SK-N-SH treated with all-trans-retinoic acid at 6 μM for 48 hours (cell line): ENCODE measurements at regions not wholly inside any gene's neighbourhood (a gene's known extent, or its start where the extent isn't known, plus 50 kb on each side); places are given as distances from the start of the nearest gene placed in this dataset.

ENCODE experiments used
- ATAC-seq: fragments of 200-7000 bp; cut with Tn5 transposase; 3 replicates; pipeline ENCODE4 v1.9.1; 2020; ENCODE audit warnings: mild to moderate bottlenecking, moderate library complexity
- ARNTL ChIP-seq: fragments of 450-650 bp; formaldehyde crosslinking; IDR thresholded peaks from 2 replicates; pipeline ENCODE4 v1.5.0; 2020; ENCODE audit warnings: low read depth, mild to moderate bottlenecking, moderate library complexity, borderline replicate concordance
- BACH2 ChIP-seq: fragments of 250-450 bp; sonication (Bioruptor Pico); IDR thresholded peaks from 2 replicates; pipeline ENCODE4 v1.9.0; 2021; ENCODE audit warnings: mild to moderate bottlenecking, borderline replicate concordance
- CREB5 ChIP-seq: fragments of 250-450 bp; sonication (Bioruptor Pico); IDR thresholded peaks from 2 replicates; pipeline ENCODE4 v1.5.1; 2020; ENCODE audit warnings: low read depth, mild to moderate bottlenecking, moderate library complexity
- CSDC2 ChIP-seq: fragments of 250-450 bp; sonication (Bioruptor Pico); IDR thresholded peaks from 2 replicates; pipeline ENCODE4 v1.5.0; 2020; ENCODE audit warnings: mild to moderate bottlenecking, moderate library complexity
- ESRRG ChIP-seq: fragments of 250-450 bp; sonication (Bioruptor Pico); IDR thresholded peaks from 2 replicates; pipeline ENCODE4 v1.6.1; 2021; ENCODE audit warnings: mild to moderate bottlenecking
- GLIS3 ChIP-seq: fragments of 250-450 bp; sonication (Bioruptor Pico); IDR thresholded peaks from 2 replicates; pipeline ENCODE4 v1.5.0; 2020; ENCODE audit warnings: mild to moderate bottlenecking, moderate library complexity
- ISL1 ChIP-seq: fragments of 250-450 bp; sonication (Bioruptor Pico); IDR thresholded peaks from 2 replicates; pipeline ENCODE4 v2.1.2; 2022; ENCODE audit warnings: mild to moderate bottlenecking, moderate library complexity
- PPARA ChIP-seq: fragments of 250-450 bp; sonication (Bioruptor Pico); IDR thresholded peaks from 2 replicates; pipeline ENCODE4 v1.5.0; 2020; ENCODE audit warnings: mild to moderate bottlenecking, borderline replicate concordance
- RARB ChIP-seq: fragments of 250-450 bp; sonication (Bioruptor Pico); IDR thresholded peaks from 2 replicates; pipeline ENCODE4 v1.8.0; 2021; ENCODE audit warnings: mild to moderate bottlenecking, moderate library complexity
- SNAI2 ChIP-seq: fragments of 250-450 bp; sonication (Bioruptor Pico); IDR thresholded peaks from 2 replicates; pipeline ENCODE4 v1.5.0; 2020; ENCODE audit warnings: mild to moderate bottlenecking, moderate library complexity
- TOX ChIP-seq: fragments of 250-450 bp; sonication (Bioruptor Pico); IDR thresholded peaks from 2 replicates; pipeline ENCODE4 v1.8.0; 2021; ENCODE audit warnings: mild to moderate bottlenecking, moderate library complexity, borderline replicate concordance
- TSHZ2 ChIP-seq: fragments of 250-450 bp; sonication (Bioruptor Pico); IDR thresholded peaks from 2 replicates; pipeline ENCODE4 v1.5.0; 2020; ENCODE audit warnings: mild to moderate bottlenecking, moderate library complexity
- ZC3H10 ChIP-seq: fragments of 250-450 bp; sonication (Bioruptor Pico); IDR thresholded peaks from 2 replicates; pipeline ENCODE4 v1.5.1; 2021; ENCODE audit warnings: mild to moderate bottlenecking, moderate library complexity
- ZFP30 ChIP-seq: fragments of 450-650 bp; formaldehyde crosslinking; IDR thresholded peaks from 2 replicates; pipeline ENCODE4 v1.5.0; 2022; ENCODE audit warnings: mild to moderate bottlenecking, moderate library complexity
- ZNF565 ChIP-seq: fragments of 450-650 bp; formaldehyde crosslinking; conservative IDR thresholded peaks from 2 replicates; pipeline ENCODE4 v1.5.0; 2020; ENCODE audit warnings: low read depth, mild to moderate bottlenecking, moderate library complexity
- ZNF70 ChIP-seq: fragments of 450-650 bp; formaldehyde crosslinking; IDR thresholded peaks from 2 replicates; pipeline ENCODE4 v1.5.0; 2020; ENCODE audit warnings: mild to moderate bottlenecking, moderate library complexity
- ZNF8 ChIP-seq: fragments of 450-650 bp; formaldehyde crosslinking; IDR thresholded peaks from 2 replicates; pipeline ENCODE4 v1.5.0; 2020; ENCODE audit warnings: mild to moderate bottlenecking, moderate library complexity
- TF ChIP-seq, protein P1 (sequence below): fragments of 250-450 bp; sonication (Bioruptor Pico); IDR thresholded peaks from 2 replicates; pipeline ENCODE4 v1.8.0; 2020; ENCODE audit warnings: mild to moderate bottlenecking, moderate library complexity, borderline replicate concordance
- TF ChIP-seq, protein P2 (sequence below): fragments of 250-450 bp; sonication (Bioruptor Pico); IDR thresholded peaks from 2 replicates; pipeline ENCODE4 v1.5.1; 2021; ENCODE audit warnings: mild to moderate bottlenecking, moderate library complexity

DNA sequence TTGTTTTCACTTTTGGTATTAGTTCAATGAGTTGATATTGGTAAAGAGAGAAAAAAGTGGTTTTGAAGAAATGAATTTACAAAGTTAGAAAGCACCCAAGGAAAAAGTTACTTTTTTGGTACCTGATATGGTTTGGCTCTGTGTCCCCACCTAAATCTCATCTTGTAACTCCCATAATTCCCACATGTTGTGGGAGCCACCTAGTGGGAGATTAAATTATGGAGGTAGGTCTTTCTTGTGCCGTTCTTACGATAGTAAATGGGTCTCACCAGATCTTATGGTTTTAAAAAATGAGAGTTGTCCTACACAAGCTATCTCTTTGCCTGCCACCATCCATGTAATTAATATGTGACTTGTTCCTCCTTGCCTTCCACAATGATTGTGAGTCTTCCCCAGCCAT, 965.6 kb upstream of the NRXN1 start:
- TF ChIP-seq ZNF8 (CRISPR knock-in tag) (no peak), ARNTL (no peak), ZNF70 (CRISPR knock-in tag) (no peak), ISL1 (CRISPR knock-in tag) (no peak), SNAI2 (CRISPR knock-in tag) (no peak), RARB (no peak), ESRRG (no peak), TOX (CRISPR knock-in tag) (no peak), CSDC2 (CRISPR knock-in tag) (no peak)
- no peak for ATAC-seq

GRCh38 chr2:51995293-51995692, 963.4 kb upstream of the NRXN1 start:
- peak; percentile 64 for ATAC-seq
- TF ChIP-seq SNAI2 (CRISPR knock-in tag) (no peak), TOX (CRISPR knock-in tag) (no peak), ZNF70 (CRISPR knock-in tag) (no peak), CSDC2 (CRISPR knock-in tag) (no peak), PPARA (no peak), ZNF565 (no peak), RARB (no peak), BACH2 (CRISPR knock-in tag) (no peak), ESRRG (no peak), CREB5 (no peak), ISL1 (CRISPR knock-in tag) (no peak), ZC3H10 (CRISPR knock-in tag) (no peak)
- TF ChIP-seq, protein P1, sequence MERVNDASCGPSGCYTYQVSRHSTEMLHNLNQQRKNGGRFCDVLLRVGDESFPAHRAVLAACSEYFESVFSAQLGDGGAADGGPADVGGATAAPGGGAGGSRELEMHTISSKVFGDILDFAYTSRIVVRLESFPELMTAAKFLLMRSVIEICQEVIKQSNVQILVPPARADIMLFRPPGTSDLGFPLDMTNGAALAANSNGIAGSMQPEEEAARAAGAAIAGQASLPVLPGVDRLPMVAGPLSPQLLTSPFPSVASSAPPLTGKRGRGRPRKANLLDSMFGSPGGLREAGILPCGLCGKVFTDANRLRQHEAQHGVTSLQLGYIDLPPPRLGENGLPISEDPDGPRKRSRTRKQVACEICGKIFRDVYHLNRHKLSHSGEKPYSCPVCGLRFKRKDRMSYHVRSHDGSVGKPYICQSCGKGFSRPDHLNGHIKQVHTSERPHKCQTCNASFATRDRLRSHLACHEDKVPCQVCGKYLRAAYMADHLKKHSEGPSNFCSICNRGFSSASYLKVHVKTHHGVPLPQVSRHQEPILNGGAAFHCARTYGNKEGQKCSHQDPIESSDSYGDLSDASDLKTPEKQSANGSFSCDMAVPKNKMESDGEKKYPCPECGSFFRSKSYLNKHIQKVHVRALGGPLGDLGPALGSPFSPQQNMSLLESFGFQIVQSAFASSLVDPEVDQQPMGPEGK (CRISPR knock-in tag) = no peak
- TF ChIP-seq, protein P2, sequence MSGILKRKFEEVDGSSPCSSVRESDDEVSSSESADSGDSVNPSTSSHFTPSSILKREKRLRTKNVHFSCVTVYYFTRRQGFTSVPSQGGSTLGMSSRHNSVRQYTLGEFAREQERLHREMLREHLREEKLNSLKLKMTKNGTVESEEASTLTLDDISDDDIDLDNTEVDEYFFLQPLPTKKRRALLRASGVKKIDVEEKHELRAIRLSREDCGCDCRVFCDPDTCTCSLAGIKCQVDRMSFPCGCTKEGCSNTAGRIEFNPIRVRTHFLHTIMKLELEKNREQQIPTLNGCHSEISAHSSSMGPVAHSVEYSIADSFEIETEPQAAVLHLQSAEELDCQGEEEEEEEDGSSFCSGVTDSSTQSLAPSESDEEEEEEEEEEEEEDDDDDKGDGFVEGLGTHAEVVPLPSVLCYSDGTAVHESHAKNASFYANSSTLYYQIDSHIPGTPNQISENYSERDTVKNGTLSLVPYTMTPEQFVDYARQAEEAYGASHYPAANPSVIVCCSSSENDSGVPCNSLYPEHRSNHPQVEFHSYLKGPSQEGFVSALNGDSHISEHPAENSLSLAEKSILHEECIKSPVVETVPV (CRISPR knock-in tag) = no peak

DNA sequence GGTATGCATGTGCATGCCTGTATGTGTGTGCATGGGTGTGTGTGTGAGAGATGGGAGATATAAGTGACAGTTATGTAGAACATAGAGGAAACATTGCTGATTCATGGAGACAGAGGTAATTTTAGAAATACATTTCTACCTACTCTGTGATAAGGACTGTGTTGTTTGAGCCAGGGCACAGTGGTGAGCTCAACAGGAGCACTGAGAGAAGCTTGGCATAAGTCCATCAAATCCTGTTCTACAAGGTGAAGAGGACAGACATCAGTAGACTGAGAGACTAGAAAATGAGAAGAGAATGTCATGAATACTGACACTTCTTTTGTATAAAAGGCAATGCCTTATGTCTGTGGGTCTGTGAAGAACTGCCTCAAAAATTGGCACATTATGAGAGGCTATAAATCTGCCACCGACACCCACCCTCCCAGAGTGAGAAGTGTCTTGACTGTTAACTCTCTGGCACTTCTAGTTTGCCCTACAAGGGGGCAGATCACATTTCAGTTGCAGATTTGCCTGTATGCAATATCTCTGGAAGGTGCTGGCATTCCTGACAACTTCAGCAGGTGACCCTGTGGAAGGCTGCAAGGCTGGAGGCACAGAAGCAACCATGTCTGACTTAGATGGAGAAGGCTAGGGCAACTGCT, 962.3 kb upstream of the NRXN1 start:
- TF ChIP-seq CSDC2 (CRISPR knock-in tag) = no peak
- TF ChIP-seq TSHZ2 (CRISPR knock-in tag) = no peak
- TF ChIP-seq BACH2 (CRISPR knock-in tag) = no peak
- TF ChIP-seq GLIS3 = no peak
- TF ChIP-seq, protein P1 (CRISPR knock-in tag) = no peak
- no peak for TF ChIP-seq ISL1 (CRISPR knock-in tag)
- no peak for TF ChIP-seq PPARA
- no peak for TF ChIP-seq ESRRG
- TF ChIP-seq ZNF565 = no peak
- no peak for TF ChIP-seq ARNTL
- TF ChIP-seq ZC3H10 (CRISPR knock-in tag) = no peak
- no peak for TF ChIP-seq ZFP30
- TF ChIP-seq SNAI2 (CRISPR knock-in tag) = no peak
- no peak for TF ChIP-seq ZNF8 (CRISPR knock-in tag)
- ATAC-seq = no peak
